Mesendoderm (in vitro differentiated cells): ENCODE measurements at regions not wholly inside any gene's neighbourhood (a gene's known extent, or its start where the extent isn't known, plus 50 kb on each side); places are given as distances from the start of the nearest gene placed in this dataset.

Experiments
- DNase-seq: peaks from one replicate; pipeline ENCODE4 v3.0.0; 2013
- H2AK5ac ChIP-seq: 2 replicates; pipeline ENCODE4 v1.6.1; 2013; ENCODE audit warnings: low read length, inconsistent platforms
- H2BK120ac ChIP-seq: 2 replicates; pipeline ENCODE4 v1.6.1; 2013; ENCODE audit warnings: low read depth, mild to moderate bottlenecking, low read length, moderate library complexity, mixed read lengths
- H2BK15ac ChIP-seq: replicated peaks from 2 replicates; pipeline ENCODE4 v1.6.1; 2013; ENCODE audit warnings: low read depth, mild to moderate bottlenecking, moderate library complexity
- H2BK5ac ChIP-seq: 2 replicates; pipeline ENCODE4 v1.6.1; 2013; ENCODE audit warnings: low read length, inconsistent platforms
- H3K18ac ChIP-seq: 2 replicates; pipeline ENCODE4 v1.6.1; 2013; ENCODE audit warnings: mild to moderate bottlenecking, low read length, mixed read lengths
- H3K23ac ChIP-seq: one replicate; pipeline ENCODE4 v1.6.1; 2013; ENCODE audit warnings: low read length
- H3K27ac ChIP-seq: 2 replicates; pipeline ENCODE4 v1.5.1; 2013; ENCODE audit warnings: low read depth, mild to moderate bottlenecking, inconsistent platforms, low read length, moderate library complexity
- H3K27me3 ChIP-seq: 2 replicates; pipeline ENCODE4 v1.6.1; 2013; ENCODE audit warnings: low read length, control low read depth, mild to moderate bottlenecking, inconsistent platforms; ENCODE audit not compliant: insufficient read depth, poor library complexity
- H3K36me3 ChIP-seq: 2 replicates; pipeline ENCODE4 v1.6.1; 2013; ENCODE audit warnings: low read length, inconsistent platforms; ENCODE audit not compliant: control insufficient read depth, insufficient read depth
- H3K4ac ChIP-seq: one replicate; pipeline ENCODE4 v1.6.1; 2013; ENCODE audit warnings: low read depth, mild to moderate bottlenecking, low read length, moderate library complexity
- H3K4me1 ChIP-seq: 2 replicates; pipeline ENCODE4 v1.6.1; 2013; ENCODE audit warnings: low read depth, low read length, inconsistent platforms; ENCODE audit not compliant: control insufficient read depth
- H3K4me2 ChIP-seq: 2 replicates; pipeline ENCODE4 v1.6.1; 2013; ENCODE audit warnings: low read length
- H3K4me3 ChIP-seq: 2 replicates; pipeline ENCODE4 v1.5.1; 2013; ENCODE audit warnings: mild to moderate bottlenecking, low read length
- H3K56ac ChIP-seq: one replicate; pipeline ENCODE4 v1.6.1; 2013; ENCODE audit warnings: low read length
- H3K79me1 ChIP-seq: 2 replicates; pipeline ENCODE4 v1.6.1; 2013; ENCODE audit warnings: low read length, inconsistent platforms
- H3K79me2 ChIP-seq: 2 replicates; pipeline ENCODE4 v1.6.1; 2013; ENCODE audit warnings: mild to moderate bottlenecking, low read length; ENCODE audit not compliant: control insufficient read depth, insufficient read depth
- H3K9ac ChIP-seq: 2 replicates; pipeline ENCODE4 v1.6.1; 2013; ENCODE audit warnings: low read length, inconsistent platforms
- H4K5ac ChIP-seq: one replicate; pipeline ENCODE4 v1.6.1; 2013; ENCODE audit warnings: low read length
- H4K8ac ChIP-seq: one replicate; pipeline ENCODE4 v1.6.1; 2013; ENCODE audit warnings: low read depth, mild to moderate bottlenecking, control low read depth, low read length, moderate library complexity
- WGBS: extraction: QIAGEN DNeasy Blood & Tissue Kit; methylation state at CpG from one replicate; pipeline ENCODE4 v1.1.7; 2013; ENCODE audit warnings: low lambda C conversion rate, missing lambda C conversion rate; ENCODE audit not compliant: insufficient coverage; ENCODE audit errors: extremely low coverage; 5-methylcytosine and 5-hydroxymethylcytosine counted together

DNA sequence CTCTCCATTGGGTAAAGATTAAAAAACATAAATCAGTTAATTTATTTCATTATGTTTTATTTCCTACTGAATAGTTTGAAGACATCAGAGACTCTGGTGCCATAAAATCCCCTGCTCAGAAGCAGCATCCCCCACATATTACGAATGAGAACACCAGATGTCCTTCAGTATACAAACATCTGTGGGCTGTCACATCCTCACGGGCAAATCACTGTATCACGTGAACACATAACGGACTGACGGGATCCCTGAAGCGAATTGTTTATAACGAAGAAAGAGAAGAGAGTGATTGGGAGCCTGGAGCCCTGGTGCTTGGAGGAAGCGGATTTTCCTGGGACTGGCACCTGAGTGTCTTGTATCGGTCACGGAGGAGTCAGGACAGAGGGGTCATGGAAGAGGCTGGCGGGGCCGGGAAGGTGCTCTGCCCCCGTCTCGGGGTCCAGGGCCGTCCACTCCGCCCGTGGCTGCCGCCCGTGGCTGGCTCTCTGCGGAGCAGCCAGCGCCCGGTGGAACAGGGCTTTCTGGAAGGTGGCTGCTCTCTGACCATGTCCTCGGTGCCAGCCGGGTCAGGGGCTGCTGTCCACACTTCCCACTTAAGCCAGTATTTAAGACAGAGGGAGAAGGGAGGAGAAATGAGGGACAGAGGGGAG lies 452.7 kb upstream of the FAT1 start:
- no peak overlapping the region for H3K4me2 ChIP-seq
- no peak overlapping the region for H3K56ac ChIP-seq
- no CpG with 5 or more reads among the region's 24 CpGs for WGBS
- H3K23ac ChIP-seq, result no peak overlapping the region
- no peak overlapping the region for H2AK5ac ChIP-seq
- H3K4me3 ChIP-seq, result no peak overlapping the region
- DNase-seq, result no peak
- no peaks in the 10 kb centered on the region for H3K4me1 ChIP-seq
- H3K79me1 ChIP-seq, result no peaks in the 10 kb centered on the region
- H2BK120ac ChIP-seq, result no peak overlapping the region
- H2BK5ac ChIP-seq, result no peak overlapping the region
- H3K18ac ChIP-seq, result no peak overlapping the region
- no peaks in the 10 kb centered on the region for H3K27me3 ChIP-seq
- no peak overlapping the region for H2BK15ac ChIP-seq
- no peak overlapping the region for H4K5ac ChIP-seq
- no peak overlapping the region for H4K8ac ChIP-seq
- H3K4ac ChIP-seq, result no peak overlapping the region
- H3K27ac ChIP-seq, result no peak overlapping the region
- no peaks in the 10 kb centered on the region for H3K79me2 ChIP-seq
- no peak overlapping the region for H3K9ac ChIP-seq
- no peaks in the 10 kb centered on the region for H3K36me3 ChIP-seq

GRCh38 chr4:187178084-187178483 lies 454.4 kb upstream of the FAT1 start:
- H3K4me1 ChIP-seq, result no peaks in the 10 kb centered on the region
- no peak overlapping the region for H3K4ac ChIP-seq
- H3K27me3 ChIP-seq, result no peaks in the 10 kb centered on the region
- H3K4me3 ChIP-seq, result no peak overlapping the region
- no CpG with 5 or more reads among the region's 6 CpGs for WGBS
- H2BK5ac ChIP-seq, result no peak overlapping the region
- H3K18ac ChIP-seq, result no peak overlapping the region
- H3K56ac ChIP-seq, result no peak overlapping the region
- no peak overlapping the region for H2BK15ac ChIP-seq
- H3K36me3 ChIP-seq, result no peaks in the 10 kb centered on the region
- H4K5ac ChIP-seq, result no peak overlapping the region
- no peaks in the 10 kb centered on the region for H3K79me1 ChIP-seq
- no peaks in the 10 kb centered on the region for H3K79me2 ChIP-seq
- no peak overlapping the region for H3K4me2 ChIP-seq
- H3K23ac ChIP-seq, result no peak overlapping the region
- H2BK120ac ChIP-seq, result no peak overlapping the region
- H4K8ac ChIP-seq, result no peak overlapping the region
- no peak overlapping the region for H3K27ac ChIP-seq
- no peak overlapping the region for H3K9ac ChIP-seq
- no peak for DNase-seq
- H2AK5ac ChIP-seq, result no peak overlapping the region

DNA sequence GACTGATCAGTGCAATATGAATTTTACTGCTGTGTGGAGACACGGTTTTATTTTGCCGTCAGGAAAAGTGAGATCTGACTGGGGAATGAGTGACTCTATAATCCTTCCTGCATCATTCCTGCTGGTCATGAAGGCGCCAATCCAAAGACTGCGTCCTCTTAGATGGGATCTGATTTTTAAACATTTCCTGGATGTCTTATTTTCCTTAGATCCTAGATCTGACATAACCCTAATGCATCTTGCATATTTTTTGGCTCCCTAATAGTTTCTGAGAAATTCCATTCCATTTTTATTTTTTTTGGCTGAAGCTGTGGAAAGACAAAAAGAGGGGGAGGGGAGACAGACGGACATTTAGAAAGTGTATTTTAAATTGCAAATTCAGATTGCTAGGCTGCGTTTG lies 454.9 kb upstream of the FAT1 start:
- H3K4ac ChIP-seq, result no peak overlapping the region
- no CpG with 5 or more reads among the region's 6 CpGs for WGBS
- DNase-seq, result no peak
- no peak overlapping the region for H2BK5ac ChIP-seq
- no peak overlapping the region for H3K9ac ChIP-seq
- H3K23ac ChIP-seq, result no peak overlapping the region
- no peaks in the 10 kb centered on the region for H3K79me2 ChIP-seq
- no peak overlapping the region for H3K18ac ChIP-seq
- no peak overlapping the region for H2AK5ac ChIP-seq
- no peaks in the 10 kb centered on the region for H3K27me3 ChIP-seq
- H3K36me3 ChIP-seq, result no peaks in the 10 kb centered on the region
- no peak overlapping the region for H2BK120ac ChIP-seq
- no peak overlapping the region for H3K27ac ChIP-seq
- no peak overlapping the region for H2BK15ac ChIP-seq
- no peak overlapping the region for H4K8ac ChIP-seq
- no peaks in the 10 kb centered on the region for H3K79me1 ChIP-seq
- H3K4me1 ChIP-seq, result no peaks in the 10 kb centered on the region
- no peak overlapping the region for H3K56ac ChIP-seq
- no peak overlapping the region for H3K4me2 ChIP-seq
- H3K4me3 ChIP-seq, result no peak overlapping the region
- no peak overlapping the region for H4K5ac ChIP-seq

- no peak overlapping the region for H3K4me2 ChIP-seq
- no peak overlapping the region for H2BK15ac ChIP-seq
- H3K4me1 ChIP-seq, result no peaks in the 10 kb centered on the region
- H3K9ac ChIP-seq, result no peak overlapping the region
- H3K27me3 ChIP-seq, result no peaks in the 10 kb centered on the region
- H3K27ac ChIP-seq, result no peak overlapping the region
- no peaks in the 10 kb centered on the region for H3K36me3 ChIP-seq
- no peak overlapping the region for H4K5ac ChIP-seq
- no peak overlapping the region for H3K4me3 ChIP-seq
- H3K79me1 ChIP-seq, result no peaks in the 10 kb centered on the region
- no peak overlapping the region for H3K23ac ChIP-seq
- no peak overlapping the region for H3K18ac ChIP-seq
- no peak overlapping the region for H3K4ac ChIP-seq
- H4K8ac ChIP-seq, result no peak overlapping the region
- H3K56ac ChIP-seq, result no peak overlapping the region
- no peaks in the 10 kb centered on the region for H3K79me2 ChIP-seq
- H2BK120ac ChIP-seq, result no peak overlapping the region
- H2AK5ac ChIP-seq, result no peak overlapping the region
- WGBS, result no CpG with 5 or more reads among the region's 10 CpGs
- no peak overlapping the region for H2BK5ac ChIP-seq
- peak; percentile 2 for DNase-seq
Measured at GRCh38 chr4:187179086-187180058, 455.7 kb upstream of the FAT1 start.

DNA sequence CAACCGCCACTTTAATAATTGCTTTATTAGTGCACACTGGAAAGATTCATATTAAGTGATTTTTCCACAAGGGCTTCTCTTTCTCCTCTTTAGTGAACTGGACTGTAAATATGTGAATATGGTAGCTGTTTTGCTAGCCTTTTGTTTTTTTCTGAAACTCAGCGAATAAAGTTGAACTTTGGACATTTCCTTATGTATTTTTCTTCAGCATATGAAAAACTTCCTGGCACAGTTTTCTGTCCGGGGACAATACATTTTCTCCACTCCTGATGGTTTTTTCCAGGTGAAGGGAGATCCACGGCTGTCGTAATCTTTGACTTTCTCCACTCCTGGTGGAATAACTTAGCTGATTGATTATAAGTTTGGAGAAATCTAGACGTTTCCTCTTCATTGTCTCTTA lies 457.4 kb upstream of the FAT1 start:
- H3K27ac ChIP-seq, result no peak overlapping the region
- no peak overlapping the region for H2BK15ac ChIP-seq
- no peak overlapping the region for H3K4ac ChIP-seq
- no peak overlapping the region for H4K8ac ChIP-seq
- H3K4me1 ChIP-seq, result no peaks in the 10 kb centered on the region
- no peak overlapping the region for H2AK5ac ChIP-seq
- no peak overlapping the region for H2BK5ac ChIP-seq
- no peak overlapping the region for H3K9ac ChIP-seq
- H3K4me3 ChIP-seq, result no peak overlapping the region
- no peaks in the 10 kb centered on the region for H3K79me1 ChIP-seq
- DNase-seq, result no peak
- WGBS, result no CpG with 5 or more reads among the region's 6 CpGs
- H3K79me2 ChIP-seq, result no peaks in the 10 kb centered on the region
- no peak overlapping the region for H3K4me2 ChIP-seq
- no peak overlapping the region for H3K23ac ChIP-seq
- no peaks in the 10 kb centered on the region for H3K36me3 ChIP-seq
- no peaks in the 10 kb centered on the region for H3K27me3 ChIP-seq
- no peak overlapping the region for H3K56ac ChIP-seq
- no peak overlapping the region for H4K5ac ChIP-seq
- H2BK120ac ChIP-seq, result no peak overlapping the region
- H3K18ac ChIP-seq, result no peak overlapping the region
